GM12878 (cell line): ENCODE measurements at regions not wholly inside any gene's neighbourhood (a gene's known extent, or its start where the extent isn't known, plus 50 kb on each side); places are given as distances from the start of the nearest gene placed in this dataset.
A peak's percentile ranks its signal among the peaks of the same experiment; 100 is the strongest.

ENCODE experiments used
- ATAC-seq: fragments of 200-7000 bp; cut with Tn5 transposase; 3 replicates; pipeline ENCODE4 v1.9.1; 2020; ENCODE audit warnings: mild to moderate bottlenecking, moderate library complexity
- BruUV-seq: library from RNA; stranded (reverse); fragments of 400-500 nt; replicated peaks from 2 replicates; lab custom pipeline; 2021; lab: Mats Ljungman, UMichigan
- CTCF ChIA-PET: fragments of 300-600 bp; sonication (Branson Sonifier 250); formaldehyde crosslinking; extraction: SDS; loops from one replicate; lab custom pipeline; 2021; ENCODE audit warnings: inconsistent platforms; lab: Yijun Ruan, JAX
- POLR2A ChIA-PET: fragments of 350-600 bp; formaldehyde crosslinking; extraction: SDS; loops from one replicate; lab custom pipeline; 2021; ENCODE audit warnings: inconsistent platforms; lab: Charles Lee
- RAD21 ChIA-PET: fragments of 300-600 bp; sonication (Branson Sonifier 250); formaldehyde crosslinking; loops from one replicate; lab custom pipeline; 2023; ENCODE audit warnings: antibody characterized with exemption; ENCODE audit not compliant: unreplicated experiment; lab: Charles Lee
- SMC1A ChIA-PET: fragments of 300-600 bp; sonication (Branson Sonifier 250); formaldehyde crosslinking; loops from one replicate; lab custom pipeline; 2023; ENCODE audit not compliant: unreplicated experiment, uncharacterized antibody; lab: Charles Lee
- DNase-seq: peaks from one replicate; pipeline ENCODE4 v3.0.0-alpha.2; 2011; ENCODE audit warnings: low read depth, low spot score
- FAIRE-seq: peaks from 3 replicates; lab custom pipeline; 2011; peaks lifted over from hg19 to GRCh38; lab: Jason Lieb, UNC
- H2AFZ ChIP-seq: 2 replicates; pipeline ENCODE4 v1.6.0; 2011; ENCODE audit warnings: low read depth, low read length, control low read depth; ENCODE audit not compliant: control insufficient read depth
- H3K27ac ChIP-seq: 2 replicates; pipeline ENCODE4 v1.5.1; 2011; ENCODE audit warnings: control low read depth; ENCODE audit not compliant: control insufficient read depth, insufficient read depth
- H3K27me3 ChIP-seq, 2 experiments: replicated peaks in 1 of 2; 2 replicates each; pipeline versions ENCODE4 v1.6.0 to v1.6.1; 2011; ENCODE audit warnings: low read length in 1 of 2; ENCODE audit not compliant: control insufficient read depth in 2 of 2, insufficient read depth in 2 of 2
- H3K36me3 ChIP-seq, 2 experiments: 2 replicates each; pipeline ENCODE4 v1.5.1; 2011; ENCODE audit warnings: low read length in 1 of 2; ENCODE audit not compliant: control insufficient read depth in 2 of 2, insufficient read depth in 2 of 2
- H3K4me1 ChIP-seq: 2 replicates; pipeline ENCODE4 v1.6.1; 2011; ENCODE audit warnings: mild to moderate bottlenecking, low read length, moderate library complexity, mixed read lengths; ENCODE audit not compliant: control insufficient read depth, insufficient read depth
- H3K4me2 ChIP-seq: 2 replicates; pipeline ENCODE4 v1.6.0; 2011; ENCODE audit warnings: control low read depth; ENCODE audit not compliant: control insufficient read depth, insufficient read depth
- H3K4me3 ChIP-seq: fragments of 200-600 bp; sonication (generic); 2 replicates; pipeline ENCODE4 v1.5.1; 2016
- H3K79me2 ChIP-seq: 2 replicates; pipeline ENCODE4 v1.6.0; 2011; ENCODE audit warnings: low read length; ENCODE audit not compliant: control insufficient read depth, insufficient read depth
- H3K9ac ChIP-seq: 2 replicates; pipeline ENCODE4 v1.8.0; 2011; ENCODE audit warnings: low read length, control low read depth, mixed read lengths; ENCODE audit not compliant: control insufficient read depth, insufficient read depth
- H3K9me3 ChIP-seq: replicated peaks from 3 replicates; pipeline ENCODE4 v1.5.1; 2011; ENCODE audit warnings: mild to moderate bottlenecking, low read length; ENCODE audit not compliant: control insufficient read depth, insufficient read depth
- H4K20me1 ChIP-seq: 2 replicates; pipeline ENCODE4 v1.6.0; 2011; ENCODE audit not compliant: control insufficient read depth, insufficient read depth
- CREB1 ChIP-seq: IDR thresholded peaks from 2 replicates; pipeline ENCODE4 v1.6.1; 2012; ENCODE audit warnings: low read depth, mild to moderate bottlenecking, inconsistent platforms
- EGR1 ChIP-seq, 2 experiments: IDR thresholded peaks; 1 replicate in 1 of 2; 2 replicates in 1 of 2; pipeline ENCODE4 v1.6.1; 2011 to 2012; ENCODE audit warnings: low read depth in 2 of 2, low read length in 2 of 2, borderline replicate concordance in 1 of 2, mild to moderate bottlenecking in 1 of 2, moderate library complexity in 1 of 2
- HDGF ChIP-seq: fragments of 450-650 bp; IDR thresholded peaks from 2 replicates; pipeline ENCODE4 v1.6.1; 2016; ENCODE audit warnings: antibody characterized with exemption
- MLLT1 ChIP-seq: fragments of 450-650 bp; IDR thresholded peaks from 2 replicates; pipeline ENCODE4 v1.6.1; 2016; ENCODE audit warnings: mild to moderate bottlenecking
- MTA2 ChIP-seq: fragments of 450-650 bp; IDR thresholded peaks from 2 replicates; pipeline ENCODE4 v1.6.1; 2016; ENCODE audit warnings: low read depth, mild to moderate bottlenecking, moderate library complexity
- SMAD1 ChIP-seq: fragments of 450-650 bp; IDR thresholded peaks from 2 replicates; pipeline ENCODE4 v1.6.1; 2018; ENCODE audit warnings: mild to moderate bottlenecking, low read depth; ENCODE audit not compliant: partially characterized antibody
- WGBS: methylation state at CpG from one replicate; pipeline ENCODE4 v1.1.6; 2016; ENCODE audit warnings: low lambda C conversion rate; ENCODE audit not compliant: insufficient replicate concordance, insufficient coverage; ENCODE audit errors: missing lambda C conversion rate; 5-methylcytosine and 5-hydroxymethylcytosine counted together
- in situ Hi-C: fragments of 300-500 bp; cut with MboI; formaldehyde crosslinking; loops from 9 replicates; pipeline ENCODE4 v1.14.3; 2018; ENCODE audit warnings: mixed read lengths
- intact Hi-C: fragments of 100-400 bp; cut with micrococcal nuclease; formaldehyde crosslinking; loops from one replicate; pipeline ENCODE4 v1.14.2; 2022; ENCODE audit not compliant: unreplicated experiment
- TF ChIP-seq, protein P1 (sequence below): fragments of 450-650 bp; IDR thresholded peaks from 2 replicates; pipeline ENCODE4 v1.6.1; 2016; ENCODE audit warnings: mild to moderate bottlenecking

- no peak overlapping the region for H3K4me2 ChIP-seq
- in situ Hi-C loops, result no loop called here
- no TSS peak for BruUV-seq
- no peak overlapping the region for H3K9ac ChIP-seq
- no peak overlapping the region for H3K27ac ChIP-seq
- no peaks in the 10 kb centered on the region for H3K9me3 ChIP-seq
- TF ChIP-seq SMAD1 (no peak), HDGF (no peak), MTA2 (no peak), EGR1 (IDR thresholded peaks at IDR 0.05; ENCODE audit: borderline replicate concordance in 1 of 2, low read depth in 2 of 2, low read length in 2 of 2) (no peak), CREB1 (no peak), MLLT1 (no peak)
- TF ChIP-seq, protein P1, sequence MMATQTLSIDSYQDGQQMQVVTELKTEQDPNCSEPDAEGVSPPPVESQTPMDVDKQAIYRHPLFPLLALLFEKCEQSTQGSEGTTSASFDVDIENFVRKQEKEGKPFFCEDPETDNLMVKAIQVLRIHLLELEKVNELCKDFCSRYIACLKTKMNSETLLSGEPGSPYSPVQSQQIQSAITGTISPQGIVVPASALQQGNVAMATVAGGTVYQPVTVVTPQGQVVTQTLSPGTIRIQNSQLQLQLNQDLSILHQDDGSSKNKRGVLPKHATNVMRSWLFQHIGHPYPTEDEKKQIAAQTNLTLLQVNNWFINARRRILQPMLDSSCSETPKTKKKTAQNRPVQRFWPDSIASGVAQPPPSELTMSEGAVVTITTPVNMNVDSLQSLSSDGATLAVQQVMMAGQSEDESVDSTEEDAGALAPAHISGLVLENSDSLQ, result peak; percentile 58; the same call in 1 of the 2 replicates
- H3K36me3 ChIP-seq, result no peaks in the 10 kb centered on the region
- peak; percentile 68 for ATAC-seq
- H3K79me2 ChIP-seq, result no peaks in the 10 kb centered on the region
- no peaks in the 10 kb centered on the region for H3K27me3 ChIP-seq
- no peaks in the 10 kb centered on the region; the same call in 1 of the 2 replicates for H3K4me1 ChIP-seq
- SMC1A ChIA-PET, result interaction anchor here (0.6 to 1.2 kb wide), 2 partner anchors 20 to 1099 kb away, joined by 3 read pairs; no protein-coding TSS in a partner anchor
- no peak overlapping the region for H2AFZ ChIP-seq
- POLR2A ChIA-PET, result no interaction called here
- 10% methylated on average over 3 of the region's 3 CpGs for WGBS
- CTCF ChIA-PET, result interaction anchor here (0.6 kb wide), 1 partner anchor 828 kb away, joined by 3 read pairs; no protein-coding TSS in a partner anchor
- no peak for DNase-seq
- H4K20me1 ChIP-seq, result no peaks in the 10 kb centered on the region
- intact Hi-C loops, result no loop called here
- RAD21 ChIA-PET, result no interaction called here
- FAIRE-seq, result no peak
- no peak overlapping the region for H3K4me3 ChIP-seq
Measured at GRCh38 chr13:76799696-76800095, 86.5 kb downstream of the KCTD12 start.
